ENCODE measurements at regions not wholly inside any gene's neighbourhood (a gene's known extent, or its start where the extent isn't known, plus 50 kb on each side); places are given as distances from the start of the nearest gene placed in this dataset.

DNA sequence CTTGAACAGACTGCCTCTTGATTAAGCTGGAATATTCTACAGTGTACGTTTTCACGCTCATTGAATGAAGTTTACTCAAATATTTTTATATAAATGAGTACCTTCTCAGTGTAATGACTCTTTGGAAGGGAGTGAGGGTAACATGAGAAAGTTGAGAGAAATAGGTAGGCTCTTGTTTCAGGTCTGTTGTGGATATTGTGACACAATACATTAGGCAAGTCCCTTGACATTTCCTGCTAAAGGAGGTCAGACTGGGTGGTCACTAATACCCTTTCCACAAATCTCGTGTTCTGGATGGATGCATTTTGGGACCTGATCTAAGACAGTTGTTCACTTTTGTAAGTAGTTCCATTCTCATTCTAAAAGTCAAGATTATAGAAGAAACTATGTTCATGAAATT is 324.8 kb upstream of the AZI2 start:
- 0 out of 2 replicates have a peak, but pooled peaks cover 3% of the 10 kb centered on the region for H3K79me2 ChIP-seq (replicated peaks; ENCODE audit: insufficient read depth)
- ATAC-seq (no peak), DNase-seq (ENCODE audit: low spot score) (no peak)
- H3K36me3 ChIP-seq (ENCODE audit: insufficient read depth), result no peaks in the 10 kb centered on the region
- Mint-ChIP-seq H3K9me3 (no peaks in the 10 kb centered on the region), H3K4me1 (peaks cover 22% of the 10 kb centered on the region), H3K4me3 (no peak overlapping the region), H3K27ac (no peak overlapping the region), H3K36me3 (ENCODE audit: low read depth) (no peaks in the 10 kb centered on the region), H3K27me3 (ENCODE audit: insufficient read depth, low read depth, poor library complexity) (peaks cover 8% of the 10 kb centered on the region)
- H3K4me3 ChIP-seq, result no peak overlapping the region
- no peak overlapping the region for H2AFZ ChIP-seq
- H4K20me1 ChIP-seq (replicated peaks; ENCODE audit: insufficient read depth), result no peaks in the 10 kb centered on the region
- no peak for TF ChIP-seq EZH2 (IDR thresholded peaks at IDR 0.05; ENCODE audit: low read depth, unreplicated experiment)
- no peak for TF ChIP-seq ZNF331 (CRISPR knock-in tag; IDR thresholded peaks at IDR 0.05; ENCODE audit: low read depth)
- TF ChIP-seq ZNF114 (CRISPR knock-in tag; IDR thresholded peaks at IDR 0.05), result no peak
- no peak for TF ChIP-seq STAT1 (IDR thresholded peaks at IDR 0.05; ENCODE audit: unreplicated experiment)
- TF ChIP-seq CREB1 (CRISPR knock-in tag; IDR thresholded peaks at IDR 0.05; ENCODE audit: low read depth), result no peak
- TF ChIP-seq, protein P1, sequence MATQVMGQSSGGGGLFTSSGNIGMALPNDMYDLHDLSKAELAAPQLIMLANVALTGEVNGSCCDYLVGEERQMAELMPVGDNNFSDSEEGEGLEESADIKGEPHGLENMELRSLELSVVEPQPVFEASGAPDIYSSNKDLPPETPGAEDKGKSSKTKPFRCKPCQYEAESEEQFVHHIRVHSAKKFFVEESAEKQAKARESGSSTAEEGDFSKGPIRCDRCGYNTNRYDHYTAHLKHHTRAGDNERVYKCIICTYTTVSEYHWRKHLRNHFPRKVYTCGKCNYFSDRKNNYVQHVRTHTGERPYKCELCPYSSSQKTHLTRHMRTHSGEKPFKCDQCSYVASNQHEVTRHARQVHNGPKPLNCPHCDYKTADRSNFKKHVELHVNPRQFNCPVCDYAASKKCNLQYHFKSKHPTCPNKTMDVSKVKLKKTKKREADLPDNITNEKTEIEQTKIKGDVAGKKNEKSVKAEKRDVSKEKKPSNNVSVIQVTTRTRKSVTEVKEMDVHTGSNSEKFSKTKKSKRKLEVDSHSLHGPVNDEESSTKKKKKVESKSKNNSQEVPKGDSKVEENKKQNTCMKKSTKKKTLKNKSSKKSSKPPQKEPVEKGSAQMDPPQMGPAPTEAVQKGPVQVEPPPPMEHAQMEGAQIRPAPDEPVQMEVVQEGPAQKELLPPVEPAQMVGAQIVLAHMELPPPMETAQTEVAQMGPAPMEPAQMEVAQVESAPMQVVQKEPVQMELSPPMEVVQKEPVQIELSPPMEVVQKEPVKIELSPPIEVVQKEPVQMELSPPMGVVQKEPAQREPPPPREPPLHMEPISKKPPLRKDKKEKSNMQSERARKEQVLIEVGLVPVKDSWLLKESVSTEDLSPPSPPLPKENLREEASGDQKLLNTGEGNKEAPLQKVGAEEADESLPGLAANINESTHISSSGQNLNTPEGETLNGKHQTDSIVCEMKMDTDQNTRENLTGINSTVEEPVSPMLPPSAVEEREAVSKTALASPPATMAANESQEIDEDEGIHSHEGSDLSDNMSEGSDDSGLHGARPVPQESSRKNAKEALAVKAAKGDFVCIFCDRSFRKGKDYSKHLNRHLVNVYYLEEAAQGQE (IDR thresholded peaks at IDR 0.05; ENCODE audit: unreplicated experiment), result no peak
- TF ChIP-seq POLR2AphosphoS5 (IDR thresholded peaks at IDR 0.05; ENCODE audit: low read depth), result no peak
- TF ChIP-seq, protein P2, sequence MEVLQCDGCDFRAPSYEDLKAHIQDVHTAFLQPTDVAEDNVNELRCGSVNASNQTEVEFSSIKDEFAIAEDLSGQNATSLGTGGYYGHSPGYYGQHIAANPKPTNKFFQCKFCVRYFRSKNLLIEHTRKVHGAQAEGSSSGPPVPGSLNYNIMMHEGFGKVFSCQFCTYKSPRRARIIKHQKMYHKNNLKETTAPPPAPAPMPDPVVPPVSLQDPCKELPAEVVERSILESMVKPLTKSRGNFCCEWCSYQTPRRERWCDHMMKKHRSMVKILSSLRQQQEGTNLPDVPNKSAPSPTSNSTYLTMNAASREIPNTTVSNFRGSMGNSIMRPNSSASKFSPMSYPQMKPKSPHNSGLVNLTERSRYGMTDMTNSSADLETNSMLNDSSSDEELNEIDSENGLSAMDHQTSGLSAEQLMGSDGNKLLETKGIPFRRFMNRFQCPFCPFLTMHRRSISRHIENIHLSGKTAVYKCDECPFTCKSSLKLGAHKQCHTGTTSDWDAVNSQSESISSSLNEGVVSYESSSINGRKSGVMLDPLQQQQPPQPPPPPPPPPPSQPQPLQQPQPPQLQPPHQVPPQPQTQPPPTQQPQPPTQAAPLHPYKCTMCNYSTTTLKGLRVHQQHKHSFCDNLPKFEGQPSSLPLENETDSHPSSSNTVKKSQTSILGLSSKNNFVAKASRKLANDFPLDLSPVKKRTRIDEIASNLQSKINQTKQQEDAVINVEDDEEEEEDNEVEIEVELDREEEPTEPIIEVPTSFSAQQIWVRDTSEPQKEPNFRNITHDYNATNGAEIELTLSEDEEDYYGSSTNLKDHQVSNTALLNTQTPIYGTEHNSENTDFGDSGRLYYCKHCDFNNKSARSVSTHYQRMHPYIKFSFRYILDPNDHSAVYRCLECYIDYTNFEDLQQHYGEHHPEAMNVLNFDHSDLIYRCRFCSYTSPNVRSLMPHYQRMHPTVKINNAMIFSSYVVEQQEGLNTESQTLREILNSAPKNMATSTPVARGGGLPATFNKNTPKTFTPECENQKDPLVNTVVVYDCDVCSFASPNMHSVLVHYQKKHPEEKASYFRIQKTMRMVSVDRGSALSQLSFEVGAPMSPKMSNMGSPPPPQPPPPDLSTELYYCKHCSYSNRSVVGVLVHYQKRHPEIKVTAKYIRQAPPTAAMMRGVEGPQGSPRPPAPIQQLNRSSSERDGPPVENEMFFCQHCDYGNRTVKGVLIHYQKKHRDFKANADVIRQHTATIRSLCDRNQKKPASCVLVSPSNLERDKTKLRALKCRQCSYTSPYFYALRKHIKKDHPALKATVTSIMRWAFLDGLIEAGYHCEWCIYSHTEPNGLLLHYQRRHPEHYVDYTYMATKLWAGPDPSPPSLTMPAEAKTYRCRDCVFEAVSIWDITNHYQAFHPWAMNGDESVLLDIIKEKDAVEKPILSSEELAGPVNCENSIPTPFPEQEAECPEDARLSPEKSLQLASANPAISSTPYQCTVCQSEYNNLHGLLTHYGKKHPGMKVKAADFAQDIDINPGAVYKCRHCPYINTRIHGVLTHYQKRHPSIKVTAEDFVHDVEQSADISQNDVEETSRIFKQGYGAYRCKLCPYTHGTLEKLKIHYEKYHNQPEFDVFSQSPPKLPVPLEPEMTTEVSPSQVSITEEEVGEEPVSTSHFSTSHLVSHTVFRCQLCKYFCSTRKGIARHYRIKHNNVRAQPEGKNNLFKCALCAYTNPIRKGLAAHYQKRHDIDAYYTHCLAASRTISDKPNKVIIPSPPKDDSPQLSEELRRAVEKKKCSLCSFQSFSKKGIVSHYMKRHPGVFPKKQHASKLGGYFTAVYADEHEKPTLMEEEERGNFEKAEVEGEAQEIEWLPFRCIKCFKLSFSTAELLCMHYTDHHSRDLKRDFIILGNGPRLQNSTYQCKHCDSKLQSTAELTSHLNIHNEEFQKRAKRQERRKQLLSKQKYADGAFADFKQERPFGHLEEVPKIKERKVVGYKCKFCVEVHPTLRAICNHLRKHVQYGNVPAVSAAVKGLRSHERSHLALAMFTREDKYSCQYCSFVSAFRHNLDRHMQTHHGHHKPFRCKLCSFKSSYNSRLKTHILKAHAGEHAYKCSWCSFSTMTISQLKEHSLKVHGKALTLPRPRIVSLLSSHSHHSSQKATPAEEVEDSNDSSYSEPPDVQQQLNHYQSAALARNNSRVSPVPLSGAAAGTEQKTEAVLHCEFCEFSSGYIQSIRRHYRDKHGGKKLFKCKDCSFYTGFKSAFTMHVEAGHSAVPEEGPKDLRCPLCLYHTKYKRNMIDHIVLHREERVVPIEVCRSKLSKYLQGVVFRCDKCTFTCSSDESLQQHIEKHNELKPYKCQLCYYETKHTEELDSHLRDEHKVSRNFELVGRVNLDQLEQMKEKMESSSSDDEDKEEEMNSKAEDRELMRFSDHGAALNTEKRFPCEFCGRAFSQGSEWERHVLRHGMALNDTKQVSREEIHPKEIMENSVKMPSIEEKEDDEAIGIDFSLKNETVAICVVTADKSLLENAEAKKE (CRISPR knock-in tag; IDR thresholded peaks at IDR 0.05), result no peak
- TF ChIP-seq EZH2phosphoT487 (IDR thresholded peaks at IDR 0.05; ENCODE audit: unreplicated experiment), result no peak
- no peak for TF ChIP-seq NANOG (IDR thresholded peaks at IDR 0.05; ENCODE audit: borderline replicate concordance)
- no peak for TF ChIP-seq JUNB (IDR thresholded peaks at IDR 0.05; ENCODE audit: unreplicated experiment)
- TF ChIP-seq, protein P3, sequence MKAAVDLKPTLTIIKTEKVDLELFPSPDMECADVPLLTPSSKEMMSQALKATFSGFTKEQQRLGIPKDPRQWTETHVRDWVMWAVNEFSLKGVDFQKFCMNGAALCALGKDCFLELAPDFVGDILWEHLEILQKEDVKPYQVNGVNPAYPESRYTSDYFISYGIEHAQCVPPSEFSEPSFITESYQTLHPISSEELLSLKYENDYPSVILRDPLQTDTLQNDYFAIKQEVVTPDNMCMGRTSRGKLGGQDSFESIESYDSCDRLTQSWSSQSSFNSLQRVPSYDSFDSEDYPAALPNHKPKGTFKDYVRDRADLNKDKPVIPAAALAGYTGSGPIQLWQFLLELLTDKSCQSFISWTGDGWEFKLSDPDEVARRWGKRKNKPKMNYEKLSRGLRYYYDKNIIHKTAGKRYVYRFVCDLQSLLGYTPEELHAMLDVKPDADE (IDR thresholded peaks at IDR 0.05), result no peak
- TF ChIP-seq, protein P4, sequence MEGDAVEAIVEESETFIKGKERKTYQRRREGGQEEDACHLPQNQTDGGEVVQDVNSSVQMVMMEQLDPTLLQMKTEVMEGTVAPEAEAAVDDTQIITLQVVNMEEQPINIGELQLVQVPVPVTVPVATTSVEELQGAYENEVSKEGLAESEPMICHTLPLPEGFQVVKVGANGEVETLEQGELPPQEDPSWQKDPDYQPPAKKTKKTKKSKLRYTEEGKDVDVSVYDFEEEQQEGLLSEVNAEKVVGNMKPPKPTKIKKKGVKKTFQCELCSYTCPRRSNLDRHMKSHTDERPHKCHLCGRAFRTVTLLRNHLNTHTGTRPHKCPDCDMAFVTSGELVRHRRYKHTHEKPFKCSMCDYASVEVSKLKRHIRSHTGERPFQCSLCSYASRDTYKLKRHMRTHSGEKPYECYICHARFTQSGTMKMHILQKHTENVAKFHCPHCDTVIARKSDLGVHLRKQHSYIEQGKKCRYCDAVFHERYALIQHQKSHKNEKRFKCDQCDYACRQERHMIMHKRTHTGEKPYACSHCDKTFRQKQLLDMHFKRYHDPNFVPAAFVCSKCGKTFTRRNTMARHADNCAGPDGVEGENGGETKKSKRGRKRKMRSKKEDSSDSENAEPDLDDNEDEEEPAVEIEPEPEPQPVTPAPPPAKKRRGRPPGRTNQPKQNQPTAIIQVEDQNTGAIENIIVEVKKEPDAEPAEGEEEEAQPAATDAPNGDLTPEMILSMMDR (conservative IDR thresholded peaks at IDR 0.05; ENCODE audit: low read depth in 2 of 2), result no peak
- peaks cover 20% of the 10 kb centered on the region; the same call in 1 of the 2 replicates for H3K4me1 ChIP-seq (ENCODE audit: insufficient read depth)
- no peaks in the 10 kb centered on the region for H3F3A ChIP-seq (replicated peaks; ENCODE audit: low read depth)
- H3K27me3 ChIP-seq (ENCODE audit: insufficient read depth), result no peaks in the 10 kb centered on the region
- 0 out of 2 replicates have a peak, but pooled peaks cover 9% of the 10 kb centered on the region for H3K9me2 ChIP-seq (ENCODE audit: insufficient read depth)
- no peak overlapping the region for H3K4me2 ChIP-seq
- H3K27ac ChIP-seq (ENCODE audit: low read depth), result no peak overlapping the region
